IMR-90 (cell line): ENCODE measurements at regions not wholly inside any gene's neighbourhood (a gene's known extent, or its start where the extent isn't known, plus 50 kb on each side); places are given as distances from the start of the nearest gene placed in this dataset.

Source experiments
- ATAC-seq: fragments of 200-7000 bp; cut with Tn5 transposase; 2 replicates; pipeline ENCODE4 v1.9.1; 2020; ENCODE audit warnings: low read depth, mild to moderate bottlenecking, moderate library complexity
- BruUV-seq: library from RNA; stranded (reverse); fragments of 400-500 nt; replicated peaks from 2 replicates; lab custom pipeline; 2021; lab: Mats Ljungman, UMichigan
- CTCF ChIA-PET: fragments of 300-600 bp; formaldehyde crosslinking; extraction: SDS; loops from one replicate; lab custom pipeline; 2021; ENCODE audit warnings: antibody characterized with exemption; lab: Yijun Ruan, JAX
- POLR2A ChIA-PET: fragments of 300-600 bp; sonication (Branson Sonifier 250); formaldehyde crosslinking; loops from one replicate; lab custom pipeline; 2022; ENCODE audit warnings: antibody characterized with exemption; ENCODE audit not compliant: unreplicated experiment; lab: Charles Lee
- DNase-seq: peaks from one replicate; pipeline ENCODE4 v3.0.0; 2013
- H2AFZ ChIP-seq: replicated peaks from 2 replicates; pipeline ENCODE3; 2013; ENCODE audit warnings: low read length, mild to moderate bottlenecking; ENCODE audit not compliant: poor library complexity
- H2AK5ac ChIP-seq: 2 replicates; pipeline ENCODE4 v1.6.1; 2013; ENCODE audit warnings: low read depth, low read length, inconsistent platforms
- H2AK9ac ChIP-seq: replicated peaks from 2 replicates; pipeline ENCODE3; 2013; ENCODE audit warnings: mild to moderate bottlenecking, low read depth, low read length, moderate library complexity; ENCODE audit not compliant: poor library complexity
- H2BK120ac ChIP-seq: 2 replicates; pipeline ENCODE4 v1.6.1; 2013; ENCODE audit warnings: low read depth, low read length, inconsistent platforms
- H2BK15ac ChIP-seq: 3 replicates; pipeline ENCODE4 v1.6.1; 2013; ENCODE audit warnings: low read depth, low read length, inconsistent platforms
- H2BK20ac ChIP-seq: 2 replicates; pipeline ENCODE4 v1.6.1; 2013; ENCODE audit warnings: low read depth, mild to moderate bottlenecking, inconsistent platforms, low read length, moderate library complexity
- H2BK5ac ChIP-seq: 2 replicates; pipeline ENCODE4 v1.6.1; 2013; ENCODE audit warnings: mild to moderate bottlenecking, low read depth, low read length, inconsistent platforms; ENCODE audit not compliant: poor library complexity, severe bottlenecking
- H3K14ac ChIP-seq: replicated peaks from 2 replicates; pipeline ENCODE4 v1.6.1; 2013; ENCODE audit warnings: low read depth, low read length, inconsistent platforms
- H3K18ac ChIP-seq: 2 replicates; pipeline ENCODE4 v1.6.1; 2013; ENCODE audit warnings: low read depth, low read length, control low read depth
- H3K23ac ChIP-seq: 2 replicates; pipeline ENCODE4 v1.6.1; 2013; ENCODE audit warnings: low read depth, low read length, inconsistent platforms
- H3K27ac ChIP-seq: 2 replicates; pipeline ENCODE4 v1.5.1; 2013; ENCODE audit warnings: mild to moderate bottlenecking, control low read depth, low read length; ENCODE audit not compliant: insufficient read depth
- H3K27me3 ChIP-seq: 2 replicates; pipeline ENCODE4 v1.6.1; 2013; ENCODE audit warnings: low read length; ENCODE audit not compliant: control insufficient read depth, insufficient read depth
- H3K36me3 ChIP-seq: 2 replicates; pipeline ENCODE4 v1.6.1; 2013; ENCODE audit warnings: low read length, mixed read lengths; ENCODE audit not compliant: control insufficient read depth, insufficient read depth
- H3K4ac ChIP-seq: 2 replicates; pipeline ENCODE4 v1.6.1; 2013; ENCODE audit warnings: low read depth, low read length, inconsistent platforms
- H3K4me1 ChIP-seq: 2 replicates; pipeline ENCODE4 v1.6.1; 2013; ENCODE audit warnings: low read length, mixed read lengths; ENCODE audit not compliant: control insufficient read depth, insufficient read depth
- H3K4me2 ChIP-seq: 2 replicates; pipeline ENCODE4 v1.6.1; 2013; ENCODE audit warnings: low read depth, mild to moderate bottlenecking, control low read depth, low read length, moderate library complexity
- H3K4me3 ChIP-seq: 2 replicates; pipeline ENCODE4 v1.5.1; 2013; ENCODE audit warnings: low read depth, mild to moderate bottlenecking, control low read depth, low read length, moderate library complexity; ENCODE audit not compliant: insufficient read depth
- H3K56ac ChIP-seq: 2 replicates; pipeline ENCODE4 v1.6.1; 2013; ENCODE audit warnings: low read length, inconsistent platforms; ENCODE audit not compliant: insufficient read depth; ENCODE audit errors: extremely low read depth
- H3K79me1 ChIP-seq, 2 experiments: 2 replicates each; pipeline ENCODE4 v1.6.1; 2013; ENCODE audit warnings: low read length in 2 of 2, inconsistent platforms in 1 of 2, low read depth in 1 of 2
- H3K9ac ChIP-seq: 2 replicates; pipeline ENCODE4 v1.6.1; 2013; ENCODE audit warnings: low read depth, low read length, control low read depth
- H3K9me1 ChIP-seq: 2 replicates; pipeline ENCODE4 v1.6.1; 2013; ENCODE audit warnings: low read length, inconsistent platforms; ENCODE audit not compliant: insufficient read depth
- H3K9me3 ChIP-seq: 2 replicates; pipeline ENCODE4 v1.6.1; 2013; ENCODE audit warnings: low read length; ENCODE audit not compliant: control insufficient read depth, insufficient read depth
- H4K20me1 ChIP-seq: 2 replicates; pipeline ENCODE4 v1.6.1; 2013; ENCODE audit warnings: low read length, inconsistent platforms; ENCODE audit not compliant: insufficient read depth
- H4K5ac ChIP-seq: 2 replicates; pipeline ENCODE4 v1.6.1; 2013; ENCODE audit warnings: mild to moderate bottlenecking, low read depth, low read length, control low read depth
- H4K8ac ChIP-seq, 2 experiments: 2 replicates each; pipeline ENCODE4 v1.6.1; 2013; ENCODE audit warnings: low read depth in 2 of 2, low read length in 2 of 2, control low read depth in 1 of 2, inconsistent platforms in 1 of 2
- H4K91ac ChIP-seq: 2 replicates; pipeline ENCODE4 v1.6.1; 2013; ENCODE audit warnings: low read depth, low read length, inconsistent platforms; ENCODE audit not compliant: insufficient read depth
- BHLHE40 ChIP-seq: fragments of 150-350 bp; IDR thresholded peaks from 2 replicates; pipeline ENCODE4 v1.6.1; 2016; ENCODE audit warnings: mild to moderate bottlenecking, low read depth, low read length
- CEBPB ChIP-seq: IDR thresholded peaks from 2 replicates; pipeline ENCODE4 v1.6.1; 2012; ENCODE audit warnings: low read depth, low read length, improper control_type of control experiment
- CHD1 ChIP-seq: IDR thresholded peaks from 2 replicates; pipeline ENCODE4 v1.6.1; 2012; ENCODE audit warnings: low read depth, low read length, improper control_type of control experiment
- CTCF ChIP-seq: conservative IDR thresholded peaks from 2 replicates; pipeline ENCODE4 v1.5.1; 2012; ENCODE audit warnings: mild to moderate bottlenecking, low read depth, low read length, improper control_type of control experiment
- MAFK ChIP-seq: IDR thresholded peaks from 2 replicates; pipeline ENCODE4 v1.6.1; 2012; ENCODE audit warnings: low read depth, low read length, improper control_type of control experiment
- MAZ ChIP-seq: IDR thresholded peaks from 2 replicates; pipeline ENCODE4 v1.6.1; 2012; ENCODE audit warnings: low read depth, mild to moderate bottlenecking, low read length, improper control_type of control experiment, moderate library complexity, borderline replicate concordance
- MXI1 ChIP-seq: IDR thresholded peaks from 2 replicates; pipeline ENCODE4 v1.6.1; 2012; ENCODE audit warnings: low read depth, mild to moderate bottlenecking, low read length, moderate library complexity, borderline replicate concordance
- NFE2L2 ChIP-seq: fragments of 150-350 bp; IDR thresholded peaks from 2 replicates; pipeline ENCODE4 v1.6.1; 2016; ENCODE audit warnings: low read depth, mild to moderate bottlenecking, low read length
- POLR2A ChIP-seq: IDR thresholded peaks from 2 replicates; pipeline ENCODE4 v1.6.1; 2012; ENCODE audit warnings: mild to moderate bottlenecking, low read depth, low read length
- RCOR1 ChIP-seq: IDR thresholded peaks from 2 replicates; pipeline ENCODE4 v1.6.1; 2012; ENCODE audit warnings: mild to moderate bottlenecking, low read length, improper control_type of control experiment; ENCODE audit not compliant: insufficient replicate concordance
- RFX5 ChIP-seq: IDR thresholded peaks from 2 replicates; pipeline ENCODE4 v1.8.0; 2012; ENCODE audit warnings: low read depth, mild to moderate bottlenecking, low read length, moderate library complexity
- WGBS, 2 experiments: methylation state at CpG; one replicate each; pipeline versions ENCODE4 v1.1.5 to v1.1.7; 2013; ENCODE audit warnings: missing lambda C conversion rate in 2 of 2; ENCODE audit not compliant: insufficient read length in 1 of 2; ENCODE audit errors: extremely low coverage in 2 of 2; 5-methylcytosine and 5-hydroxymethylcytosine counted together
- dilution Hi-C: fragments of 300-500 bp; cut with HindIII; formaldehyde crosslinking; loops from one replicate; pipeline ENCODE4 v1.14.3; 2018; ENCODE audit warnings: low sequenced_read_pairs; ENCODE audit not compliant: unreplicated experiment
- in situ Hi-C: fragments of 300-500 bp; cut with MboI; formaldehyde crosslinking; loops from 3 replicates; pipeline ENCODE4 v1.14.3; 2019; ENCODE audit warnings: low sequenced_read_pairs, inconsistent platforms, mixed read lengths
- intact Hi-C: fragments of 100-400 bp; cut with micrococcal nuclease; formaldehyde crosslinking; loops from 2 replicates; pipeline ENCODE4 v1.10.0; 2022
- TF ChIP-seq, protein P1 (sequence below): fragments of 150-350 bp; IDR thresholded peaks from 2 replicates; pipeline ENCODE4 v1.6.1; 2017; ENCODE audit warnings: mild to moderate bottlenecking, antibody characterized with exemption, low read length, low read depth
- TF ChIP-seq, protein P2 (sequence below): fragments of 150-350 bp; IDR thresholded peaks from 2 replicates; pipeline ENCODE4 v1.6.1; 2016; ENCODE audit warnings: low read depth, mild to moderate bottlenecking, low read length, moderate library complexity, borderline replicate concordance

DNA sequence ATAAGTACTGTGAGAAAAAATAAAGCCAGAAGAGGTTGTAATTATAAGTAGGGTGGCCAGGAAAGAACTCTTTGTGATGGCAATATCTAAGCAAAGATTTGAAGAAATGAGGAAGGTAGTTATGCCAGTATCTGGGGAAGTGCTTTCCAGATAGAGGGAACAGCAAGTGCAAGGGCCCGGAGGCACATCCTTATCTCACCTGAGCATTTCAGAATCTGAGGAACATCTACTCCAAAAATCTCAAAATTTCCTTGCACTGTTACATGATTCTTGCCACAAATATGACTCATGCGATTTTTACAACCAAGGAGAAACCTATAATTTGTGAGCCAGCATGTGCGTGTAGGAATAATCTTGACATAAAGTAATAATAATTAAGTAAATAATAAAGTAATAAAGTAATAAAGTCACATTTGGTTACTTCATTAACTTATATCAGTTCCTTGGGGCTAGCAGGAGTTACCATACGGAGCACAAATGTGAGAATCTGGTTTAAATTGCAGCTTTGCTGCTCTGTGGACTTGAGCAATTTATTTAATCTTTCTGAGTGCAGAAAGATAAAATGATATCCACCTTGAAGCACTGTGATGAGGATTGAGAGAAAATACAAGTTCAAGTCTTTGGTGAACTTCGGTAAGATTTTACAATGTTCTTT, 105.1 kb upstream of the SLC34A2 start:
- Histone ChIP-seq H2BK120ac (no peak overlapping the region), H3K23ac (no peak overlapping the region), H3K9ac (no peak overlapping the region), H2BK5ac (no peak overlapping the region), H4K5ac (no peak overlapping the region), H3K79me1 (no peaks in the 10 kb centered on the region), H3K4me1 (no peaks in the 10 kb centered on the region), H4K20me1 (no peaks in the 10 kb centered on the region), H3K14ac (no peak overlapping the region), H4K8ac (no peak overlapping the region), H3K27ac (no peak overlapping the region), H2AFZ (no peak overlapping the region), H3K4ac (no peak overlapping the region), H2BK15ac (no peak overlapping the region), H2AK5ac (no peak overlapping the region), H3K4me3 (no peak overlapping the region), H3K9me1 (no peaks in the 10 kb centered on the region), H2AK9ac (no peak overlapping the region), H2BK20ac (no peak overlapping the region), H3K27me3 (peaks cover 2% of the 10 kb centered on the region; the same call in 1 of the 2 replicates), H3K56ac (no peak overlapping the region), H4K91ac (no peak overlapping the region), H3K18ac (no peak overlapping the region), H3K9me3 (no peaks in the 10 kb centered on the region), H3K36me3 (no peaks in the 10 kb centered on the region), H3K4me2 (no peak overlapping the region)
- ChIA-PET CTCF (no interaction called here), POLR2A (no interaction called here)
- BruUV-seq, result no TSS peak
- intact Hi-C loops, result no loop called here
- ATAC-seq (no peak), DNase-seq (no peak)
- TF ChIP-seq CEBPB (no peak), NFE2L2 (no peak), RFX5 (no peak), MAZ (no peak), MAFK (no peak), BHLHE40 (no peak), MXI1 (no peak), CHD1 (no peak), RCOR1 (no peak), CTCF (no peak), POLR2A (no peak)
- TF ChIP-seq, protein P1, sequence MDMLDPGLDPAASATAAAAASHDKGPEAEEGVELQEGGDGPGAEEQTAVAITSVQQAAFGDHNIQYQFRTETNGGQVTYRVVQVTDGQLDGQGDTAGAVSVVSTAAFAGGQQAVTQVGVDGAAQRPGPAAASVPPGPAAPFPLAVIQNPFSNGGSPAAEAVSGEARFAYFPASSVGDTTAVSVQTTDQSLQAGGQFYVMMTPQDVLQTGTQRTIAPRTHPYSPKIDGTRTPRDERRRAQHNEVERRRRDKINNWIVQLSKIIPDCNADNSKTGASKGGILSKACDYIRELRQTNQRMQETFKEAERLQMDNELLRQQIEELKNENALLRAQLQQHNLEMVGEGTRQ, result no peak
- TF ChIP-seq, protein P2, sequence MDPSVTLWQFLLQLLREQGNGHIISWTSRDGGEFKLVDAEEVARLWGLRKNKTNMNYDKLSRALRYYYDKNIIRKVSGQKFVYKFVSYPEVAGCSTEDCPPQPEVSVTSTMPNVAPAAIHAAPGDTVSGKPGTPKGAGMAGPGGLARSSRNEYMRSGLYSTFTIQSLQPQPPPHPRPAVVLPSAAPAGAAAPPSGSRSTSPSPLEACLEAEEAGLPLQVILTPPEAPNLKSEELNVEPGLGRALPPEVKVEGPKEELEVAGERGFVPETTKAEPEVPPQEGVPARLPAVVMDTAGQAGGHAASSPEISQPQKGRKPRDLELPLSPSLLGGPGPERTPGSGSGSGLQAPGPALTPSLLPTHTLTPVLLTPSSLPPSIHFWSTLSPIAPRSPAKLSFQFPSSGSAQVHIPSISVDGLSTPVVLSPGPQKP, result no peak
- no CpG with 5 or more reads among the region's 5 CpGs for WGBS, 2 experiments
- in situ Hi-C loops, result no loop called here
- dilution Hi-C loops, result no loop called here
